Endothelial cell of hepatic sinusoid (primary cell): ENCODE measurements at regions not wholly inside any gene's neighbourhood (a gene's known extent, or its start where the extent isn't known, plus 50 kb on each side); places are given as distances from the start of the nearest gene placed in this dataset.

Experiments
- in situ Hi-C: cut with HindIII; loops from 2 replicates; pipeline ENCODE4 v1.10.0; 2017; ENCODE audit warnings: low sequenced_read_pairs

- in situ Hi-C loops = no loop called here
These were observed 731.6 kb upstream of the ANKRD30A start for GRCh38 chr10:36393801-36394200.

DNA sequence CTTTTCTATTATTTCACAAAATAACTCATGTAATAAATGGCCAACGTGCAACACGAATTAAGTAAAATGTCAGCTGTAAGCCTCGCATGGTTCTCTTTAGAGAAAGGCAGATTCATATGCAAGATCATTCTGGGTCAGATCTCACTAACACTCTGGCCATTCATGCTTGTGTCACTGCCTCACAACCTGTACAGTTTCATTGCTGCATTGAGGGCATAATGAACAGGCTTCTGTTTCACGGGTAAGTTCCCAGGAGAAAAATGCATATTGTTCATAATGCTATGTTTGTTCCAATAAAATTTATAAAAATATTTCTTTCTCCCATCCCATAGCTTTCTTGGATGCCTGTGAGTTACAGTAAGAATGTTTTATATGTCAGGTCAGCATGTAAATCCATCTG lies 734.0 kb upstream of the ANKRD30A start:
- in situ Hi-C loops = no loop called here

DNA sequence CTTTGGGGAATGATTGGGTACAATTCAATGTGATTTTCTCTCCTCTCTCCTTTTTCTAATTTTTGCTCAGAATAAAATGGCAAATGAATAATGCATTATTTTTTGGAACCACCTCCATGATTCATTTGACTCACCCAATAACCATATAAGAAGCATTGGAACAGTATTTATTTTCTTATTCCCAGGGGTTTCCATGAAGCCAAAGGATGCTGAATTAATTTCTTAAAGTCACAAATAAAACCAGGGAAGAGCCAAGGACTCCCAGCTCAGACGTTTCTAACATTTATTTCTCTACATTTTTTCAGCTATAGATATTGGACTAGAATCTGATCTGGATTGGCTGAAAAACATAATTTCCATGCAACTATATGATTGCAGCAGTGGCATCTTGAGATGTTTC lies 735.2 kb upstream of the ANKRD30A start:
- in situ Hi-C loops = no loop called here

GRCh38 chr10:36388166-36388565 lies 737.2 kb upstream of the ANKRD30A start:
- in situ Hi-C loops = no loop called here

- in situ Hi-C loops = no loop called here
These were observed 739.7 kb upstream of the ANKRD30A start for GRCh38 chr10:36385693-36386092.

- in situ Hi-C loops = no loop called here
These were observed 741.3 kb upstream of the FZD8 start for GRCh38 chr10:36383349-36383748.

DNA sequence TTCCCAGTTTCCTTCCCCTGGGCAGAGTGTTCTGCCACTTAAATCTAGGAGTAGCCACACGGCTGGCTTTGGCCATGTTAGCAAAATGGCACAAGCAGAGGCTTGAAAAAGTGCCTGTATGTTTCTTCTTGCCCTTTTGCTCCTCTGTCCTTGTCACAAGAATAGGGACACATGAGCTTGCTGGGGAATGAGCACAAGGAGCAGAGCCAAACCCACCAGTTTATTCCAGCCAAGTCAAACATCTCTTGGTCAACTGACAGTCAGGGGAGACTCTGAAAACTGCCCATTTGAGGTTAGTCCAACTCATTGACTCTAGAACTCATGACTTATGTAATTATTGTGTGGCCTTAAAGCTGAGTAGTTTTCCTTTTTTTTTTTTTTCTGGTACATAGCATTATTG lies 739.7 kb upstream of the FZD8 start:
- in situ Hi-C loops = no loop called here

DNA sequence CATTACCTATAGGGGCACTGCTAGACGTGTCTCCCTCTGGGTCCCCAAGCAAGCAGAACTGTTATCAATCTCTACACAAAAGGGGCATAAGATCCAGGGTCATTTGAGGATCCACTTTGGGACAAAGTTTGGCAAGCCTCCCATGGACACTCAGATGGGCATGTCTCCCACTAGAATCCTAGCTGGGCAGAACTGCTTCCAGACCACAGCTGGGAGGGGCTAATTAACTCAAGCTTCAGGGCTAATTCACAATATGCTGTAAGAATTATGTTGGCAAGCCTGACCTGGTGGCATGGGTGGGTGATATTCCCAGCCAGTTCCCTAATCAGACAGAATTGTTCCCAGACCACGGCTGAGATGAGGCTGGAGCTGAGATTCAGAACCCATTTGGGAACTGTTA lies 738.4 kb upstream of the FZD8 start:
- in situ Hi-C loops = no loop called here

GRCh38 chr10:36375107-36375506 lies 733.0 kb upstream of the FZD8 start:
- in situ Hi-C loops = loop anchor here (5.0 kb wide), 1 partner anchor 47 kb away; no protein-coding TSS in a partner anchor

DNA sequence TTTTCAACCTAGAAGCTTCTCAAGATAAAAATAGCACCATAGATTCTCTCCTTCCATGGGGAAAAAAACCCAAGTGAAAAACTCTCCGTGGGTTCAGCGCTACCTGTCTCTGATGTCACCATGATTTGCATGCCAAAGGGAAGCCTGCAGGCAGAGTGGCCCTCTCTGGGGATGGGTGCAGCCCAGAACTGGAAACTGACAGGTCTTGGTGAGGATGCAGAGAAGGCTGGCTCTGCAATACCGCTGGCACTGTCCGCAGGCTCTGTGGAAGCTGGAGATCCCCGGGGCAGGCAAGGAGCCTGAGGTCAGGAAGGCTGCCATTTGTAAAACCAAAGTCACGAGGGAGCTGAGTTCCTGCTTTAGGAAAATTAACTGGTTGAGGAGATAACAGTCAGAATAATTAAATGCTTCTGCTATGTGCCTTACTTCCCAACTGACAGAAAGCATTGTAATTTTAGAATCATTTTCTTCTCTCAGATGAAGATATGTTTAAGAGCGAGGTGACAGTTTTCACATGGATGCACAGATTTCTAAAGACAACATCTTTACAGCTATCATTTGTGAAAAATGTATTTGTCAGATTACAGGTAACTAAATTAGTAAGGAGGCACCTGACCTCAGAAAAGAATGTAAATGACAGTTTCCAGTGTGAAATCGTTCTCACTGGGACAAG lies 731.5 kb upstream of the FZD8 start:
- in situ Hi-C loops = no loop called here

GRCh38 chr10:36367362-36367761 lies 725.3 kb upstream of the FZD8 start:
- in situ Hi-C loops = no loop called here

DNA sequence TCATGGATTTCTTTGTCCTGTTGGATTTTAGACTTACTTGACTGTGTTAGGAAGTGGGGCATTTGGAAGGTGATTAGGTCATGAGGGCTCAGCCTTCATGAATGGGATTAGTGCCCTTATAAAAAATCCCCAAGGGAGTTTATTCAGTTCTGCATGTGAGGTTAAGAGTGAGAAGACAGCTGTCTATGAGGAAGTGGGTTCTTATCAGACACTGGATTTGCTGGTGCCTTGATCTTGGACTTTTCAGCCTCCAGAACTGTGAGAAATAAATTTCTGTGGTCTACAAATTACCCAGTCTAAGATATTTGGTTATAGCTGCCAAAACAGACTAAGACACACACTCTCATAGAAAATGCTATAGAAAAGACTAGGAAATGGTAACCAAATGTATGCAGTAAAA lies 724.7 kb upstream of the FZD8 start:
- in situ Hi-C loops = no loop called here

DNA sequence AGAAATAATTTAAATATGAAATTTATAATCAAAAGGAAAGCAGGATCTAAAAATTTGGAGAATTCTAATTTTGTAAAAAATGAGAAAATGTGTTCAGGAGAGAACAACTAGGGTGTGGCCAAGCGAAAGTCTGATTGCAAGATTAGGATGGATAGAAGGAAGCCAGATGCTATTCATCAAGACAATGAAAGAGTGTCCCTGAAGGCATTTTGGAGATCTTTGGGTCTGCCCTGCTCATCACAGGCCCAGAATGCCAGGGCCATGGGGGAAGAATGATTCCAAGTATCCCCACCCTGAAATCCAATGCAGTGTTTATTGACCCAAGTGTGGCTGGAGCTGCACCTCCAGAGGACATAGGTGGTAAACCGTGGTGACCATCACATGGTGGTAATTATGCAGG lies 724.0 kb upstream of the FZD8 start:
- in situ Hi-C loops = no loop called here

GRCh38 chr10:36362257-36362656 lies 720.2 kb upstream of the FZD8 start:
- in situ Hi-C loops = no loop called here

GRCh38 chr10:36358736-36359135 lies 716.6 kb upstream of the FZD8 start:
- in situ Hi-C loops = no loop called here

DNA sequence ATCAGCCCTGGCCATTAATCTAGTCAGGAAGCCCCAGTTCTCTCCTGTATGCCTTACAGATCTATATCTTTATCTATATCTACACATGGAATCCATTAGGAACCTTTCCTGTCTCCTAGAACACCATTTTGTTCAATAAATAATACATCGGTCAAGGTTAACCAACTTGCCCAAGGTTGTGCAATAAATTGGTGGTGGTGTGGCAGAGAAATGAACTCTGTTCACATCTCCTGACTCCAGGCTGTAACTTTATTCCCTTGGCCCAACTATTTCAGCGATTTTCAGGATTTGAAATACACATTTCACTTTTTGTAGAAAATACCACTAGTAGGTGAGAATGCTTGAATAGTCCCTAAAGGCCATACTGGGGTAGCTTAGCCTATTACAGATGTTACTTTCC lies 712.5 kb upstream of the FZD8 start:
- in situ Hi-C loops = no loop called here

GRCh38 chr10:36351159-36351558 lies 709.1 kb upstream of the FZD8 start:
- in situ Hi-C loops = no loop called here

DNA sequence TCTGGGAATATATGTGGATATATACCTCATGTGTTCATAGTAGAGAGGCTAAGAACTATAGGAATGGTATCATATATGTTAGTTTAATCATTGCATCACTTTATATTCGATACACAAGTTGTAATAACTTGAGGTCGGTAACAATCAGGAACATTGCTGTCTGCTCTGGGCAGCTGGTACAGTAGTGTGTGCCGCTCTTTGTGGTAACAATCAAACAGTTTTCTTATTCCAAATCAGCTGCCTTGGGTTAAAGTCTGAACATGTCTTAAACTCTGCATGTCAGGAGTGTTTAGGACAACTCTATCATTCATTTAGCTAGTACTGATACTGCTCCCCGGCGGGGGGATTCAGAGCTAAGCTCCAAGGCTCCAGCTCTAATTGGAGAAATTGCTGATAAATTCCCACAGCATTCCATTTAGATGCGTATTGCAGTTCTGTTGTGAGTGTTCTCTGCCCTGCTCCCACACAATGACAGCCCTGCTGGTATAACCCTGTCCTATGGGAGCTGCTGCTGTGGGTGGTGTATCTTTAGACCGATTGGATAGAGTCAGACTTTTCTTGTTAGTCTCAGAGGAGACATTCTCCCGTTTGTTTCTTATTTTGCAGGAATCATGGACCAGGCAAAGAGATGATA lies 707.5 kb upstream of the FZD8 start:
- in situ Hi-C loops = no loop called here

GRCh38 chr10:36345807-36346206 lies 703.7 kb upstream of the FZD8 start:
- in situ Hi-C loops = no loop called here

GRCh38 chr10:36345175-36345533 lies 703.1 kb upstream of the FZD8 start:
- in situ Hi-C loops = no loop called here

- in situ Hi-C loops = no loop called here
These were observed 702.4 kb upstream of the FZD8 start for GRCh38 chr10:36344240-36345174.

DNA sequence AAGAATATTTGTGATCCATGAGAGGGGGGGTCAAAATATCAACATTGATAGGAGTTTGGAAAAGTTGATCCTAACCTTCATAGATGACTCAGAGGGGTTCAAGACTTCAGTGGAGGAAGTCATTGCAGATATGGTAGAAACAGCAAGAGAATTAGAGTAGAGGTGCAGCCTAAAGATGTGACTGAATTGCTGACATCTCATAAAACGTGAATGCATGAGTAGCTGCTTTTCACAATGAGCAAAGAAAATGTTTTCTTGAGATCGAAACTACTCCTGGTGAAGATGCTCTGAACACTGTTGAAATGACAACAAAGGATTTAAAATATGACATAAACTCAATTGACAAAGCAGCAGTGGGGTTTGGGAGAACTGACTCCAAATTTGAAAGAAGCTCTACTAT lies 700.7 kb upstream of the FZD8 start:
- in situ Hi-C loops = no loop called here
